ENCODE measurements at regions not wholly inside any gene's neighbourhood (a gene's known extent, or its start where the extent isn't known, plus 50 kb on each side); places are given as distances from the start of the nearest gene placed in this dataset.

GRCh38 chr14:98769326-98769725 is 502.7 kb downstream of the BCL11B start:
- no peak overlapping the region for H3K4me3 ChIP-seq (ENCODE audit: low read depth, low read length)
- TF ChIP-seq, protein P1, sequence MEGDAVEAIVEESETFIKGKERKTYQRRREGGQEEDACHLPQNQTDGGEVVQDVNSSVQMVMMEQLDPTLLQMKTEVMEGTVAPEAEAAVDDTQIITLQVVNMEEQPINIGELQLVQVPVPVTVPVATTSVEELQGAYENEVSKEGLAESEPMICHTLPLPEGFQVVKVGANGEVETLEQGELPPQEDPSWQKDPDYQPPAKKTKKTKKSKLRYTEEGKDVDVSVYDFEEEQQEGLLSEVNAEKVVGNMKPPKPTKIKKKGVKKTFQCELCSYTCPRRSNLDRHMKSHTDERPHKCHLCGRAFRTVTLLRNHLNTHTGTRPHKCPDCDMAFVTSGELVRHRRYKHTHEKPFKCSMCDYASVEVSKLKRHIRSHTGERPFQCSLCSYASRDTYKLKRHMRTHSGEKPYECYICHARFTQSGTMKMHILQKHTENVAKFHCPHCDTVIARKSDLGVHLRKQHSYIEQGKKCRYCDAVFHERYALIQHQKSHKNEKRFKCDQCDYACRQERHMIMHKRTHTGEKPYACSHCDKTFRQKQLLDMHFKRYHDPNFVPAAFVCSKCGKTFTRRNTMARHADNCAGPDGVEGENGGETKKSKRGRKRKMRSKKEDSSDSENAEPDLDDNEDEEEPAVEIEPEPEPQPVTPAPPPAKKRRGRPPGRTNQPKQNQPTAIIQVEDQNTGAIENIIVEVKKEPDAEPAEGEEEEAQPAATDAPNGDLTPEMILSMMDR (IDR thresholded peaks at IDR 0.05; ENCODE audit: insufficient read depth, low read length, missing control alignments), result no peak
- CTCF ChIA-PET, result no interaction called here
- DNase-seq (ENCODE audit: low read depth, low spot score), result no peak
- POLR2A ChIA-PET, result no interaction called here

GRCh38 chr14:98770151-98770550 is 501.8 kb downstream of the BCL11B start:
- H3K4me3 ChIP-seq (ENCODE audit: low read depth, low read length), result no peak overlapping the region
- no peak for DNase-seq (ENCODE audit: low read depth, low spot score)
- CTCF ChIA-PET, result no interaction called here
- TF ChIP-seq, protein P1 (IDR thresholded peaks at IDR 0.05; ENCODE audit: insufficient read depth, low read length, missing control alignments), result no peak
- POLR2A ChIA-PET, result no interaction called here

GRCh38 chr14:98773814-98774213 is 498.2 kb downstream of the BCL11B start:
- no peak for DNase-seq (ENCODE audit: low read depth, low spot score)
- ChIA-PET CTCF (no interaction called here), POLR2A (no interaction called here)
- TF ChIP-seq, protein P1 (IDR thresholded peaks at IDR 0.05; ENCODE audit: insufficient read depth, low read length, missing control alignments), result no peak
- H3K4me3 ChIP-seq (ENCODE audit: low read depth, low read length), result no peak overlapping the region

GRCh38 chr14:98775892-98776291 is 496.1 kb downstream of the BCL11B start:
- POLR2A ChIA-PET, result no interaction called here
- DNase-seq (ENCODE audit: low read depth, low spot score), result no peak
- no peak overlapping the region for H3K4me3 ChIP-seq (ENCODE audit: low read depth, low read length)
- TF ChIP-seq, protein P1 (IDR thresholded peaks at IDR 0.05; ENCODE audit: insufficient read depth, low read length, missing control alignments), result no peak
- CTCF ChIA-PET, result no interaction called here

DNA sequence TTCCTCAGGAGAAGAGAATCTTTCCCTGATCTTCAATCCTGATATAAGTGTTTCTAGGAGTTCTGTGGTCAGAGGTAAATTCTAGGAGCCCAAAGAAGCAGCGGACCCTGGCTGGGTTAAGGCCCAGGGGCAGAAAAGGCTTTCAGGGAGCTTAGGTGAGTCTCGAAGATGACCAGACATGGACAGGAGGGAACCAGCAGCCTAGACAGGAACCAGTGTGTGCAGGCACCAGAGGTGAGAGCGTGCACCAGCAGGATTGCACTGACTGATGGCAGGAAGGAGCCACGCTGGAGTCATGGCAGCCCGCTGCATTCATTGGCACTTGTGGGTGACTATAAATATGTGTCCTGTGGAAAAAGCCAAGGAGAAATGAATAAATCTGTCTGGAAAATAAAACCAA is 489.9 kb downstream of the BCL11B start:
- CTCF ChIA-PET, result no interaction called here
- no peak overlapping the region for H3K4me3 ChIP-seq (ENCODE audit: low read depth, low read length)
- POLR2A ChIA-PET, result no interaction called here
- DNase-seq (ENCODE audit: low read depth, low spot score), result no peak
- TF ChIP-seq, protein P1 (IDR thresholded peaks at IDR 0.05; ENCODE audit: insufficient read depth, low read length, missing control alignments), result no peak

DNA sequence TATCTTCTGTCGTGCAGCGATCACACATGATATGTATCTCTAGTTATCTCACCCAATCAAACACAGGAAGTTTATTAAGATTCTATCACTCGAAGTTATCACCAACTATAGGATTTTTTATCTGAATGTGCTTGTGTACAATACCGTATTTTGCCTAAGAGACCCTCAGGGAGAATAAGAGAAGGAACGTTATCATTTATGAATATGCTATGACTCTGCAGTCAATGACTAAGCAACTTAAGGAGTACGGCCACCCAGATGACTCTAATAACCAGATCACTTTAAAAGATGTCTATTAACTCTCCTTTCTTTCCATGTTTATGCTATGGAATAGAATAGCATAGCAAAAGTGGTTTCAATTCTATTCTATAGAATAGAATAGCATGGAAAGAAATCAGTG is 486.4 kb downstream of the BCL11B start:
- TF ChIP-seq, protein P1 (IDR thresholded peaks at IDR 0.05; ENCODE audit: insufficient read depth, low read length, missing control alignments), result no peak
- H3K4me3 ChIP-seq (ENCODE audit: low read depth, low read length), result no peak overlapping the region
- DNase-seq (ENCODE audit: low read depth, low spot score), result no peak
- ChIA-PET CTCF (no interaction called here), POLR2A (no interaction called here)

Data from AG04449 (cell line).